Naive thymus-derived CD8-positive, alpha-beta T cell (primary cell): ENCODE measurements at regions not wholly inside any gene's neighbourhood (a gene's known extent, or its start where the extent isn't known, plus 50 kb on each side); places are given as distances from the start of the nearest gene placed in this dataset.

Experiments used
- ATAC-seq, 2 donors: fragments of 150-1000 bp; cut with Tn5 transposase in 1 of 2; sonication (Bioruptor Pico), chemical (Tn5 transposase) in 1 of 2; 1 replicate in 1 of 2; 2 replicates in 1 of 2; pipeline ENCODE4 v1.10.0; 2021; ENCODE audit warnings: mild to moderate bottlenecking in 2 of 2, moderate library complexity in 2 of 2
- POLR2A ChIA-PET: fragments of 350-600 bp; sonication (Branson Sonifier 250); formaldehyde crosslinking; loops from one replicate; lab custom pipeline; 2021; ENCODE audit warnings: antibody characterized with exemption; lab: Charles Lee
- DNase-seq, 10 donors: peaks; one replicate each; pipeline versions ENCODE4 v3.0.0 to v3.0.0-alpha.2; 2020 to 2022
- H3K27ac Mint-ChIP-seq, 10 donors: one replicate each; pipeline ENCODE4 v1.8.0; 2020 to 2022; ENCODE audit warnings: mild to moderate bottlenecking in 10 of 10, mixed read lengths in 10 of 10, moderate library complexity in 4 of 10, inconsistent platforms in 1 of 10
- H3K27me3 Mint-ChIP-seq, 5 donors: one replicate each; pipeline ENCODE4 v1.8.0; 2021 to 2022; ENCODE audit warnings: mixed read lengths in 5 of 5
- H3K36me3 Mint-ChIP-seq, 3 donors: one replicate each; pipeline ENCODE4 v1.8.0; 2020 to 2022; ENCODE audit warnings: mixed read lengths in 3 of 3, mild to moderate bottlenecking in 2 of 3, inconsistent platforms in 1 of 3
- H3K4me1 Mint-ChIP-seq, 4 donors: one replicate each; pipeline ENCODE4 v1.8.0; 2021 to 2022; ENCODE audit warnings: mixed read lengths in 4 of 4
- H3K4me3 Mint-ChIP-seq, 10 donors: one replicate each; pipeline ENCODE4 v1.8.0; 2020 to 2022; ENCODE audit warnings: mild to moderate bottlenecking in 10 of 10, mixed read lengths in 10 of 10, moderate library complexity in 6 of 10, inconsistent platforms in 1 of 10
- H3K9me3 Mint-ChIP-seq, 9 donors: one replicate each; pipeline ENCODE4 v1.8.0; 2020 to 2022; ENCODE audit warnings: mixed read lengths in 9 of 9, mild to moderate bottlenecking in 3 of 9, inconsistent platforms in 1 of 9, moderate library complexity in 1 of 9

GRCh38 chr14:36022765-36023410, 153.6 kb downstream of the PTCSC3 start:
- Mint-ChIP-seq H3K9me3 (peaks cover 0 to 2% (median 0%) of the 10 kb centered on the region in 9 donors), H3K4me1 (no peaks in the 10 kb centered on the region), H3K27ac (no peak overlapping the region), H3K36me3 (no peaks in the 10 kb centered on the region), H3K4me3 (no peak overlapping the region), H3K27me3 (peaks cover 3 to 12% (median 5%) of the 10 kb centered on the region in 5 donors)
- POLR2A ChIA-PET, result no interaction called here
- DNase-seq (no peak), ATAC-seq (no peak)

GRCh38 chr14:36021591-36022320, 154.8 kb downstream of the PTCSC3 start:
- peaks cover 0 to 2% (median 0%) of the 10 kb centered on the region in 9 donors for H3K9me3 Mint-ChIP-seq
- no peak for DNase-seq
- POLR2A ChIA-PET, result no interaction called here
- peaks cover 0 to 6% (median 0%) of the 10 kb centered on the region in 5 donors for H3K27me3 Mint-ChIP-seq
- no peak overlapping the region for H3K27ac Mint-ChIP-seq
- H3K36me3 Mint-ChIP-seq, result no peaks in the 10 kb centered on the region
- H3K4me3 Mint-ChIP-seq, result no peak overlapping the region
- no peak for ATAC-seq
- H3K4me1 Mint-ChIP-seq, result no peaks in the 10 kb centered on the region

GRCh38 chr14:36021030-36021422, 155.5 kb downstream of the PTCSC3 start:
- H3K27me3 Mint-ChIP-seq, result peaks cover 0 to 5% (median 0%) of the 10 kb centered on the region in 5 donors
- H3K9me3 Mint-ChIP-seq, result no peaks in the 10 kb centered on the region
- ATAC-seq (no peak), DNase-seq (no peak)
- no peak overlapping the region for H3K4me3 Mint-ChIP-seq
- H3K27ac Mint-ChIP-seq, result no peak overlapping the region
- no peaks in the 10 kb centered on the region for H3K36me3 Mint-ChIP-seq
- H3K4me1 Mint-ChIP-seq, result no peaks in the 10 kb centered on the region
- POLR2A ChIA-PET, result no interaction called here

GRCh38 chr14:36020120-36021029, 156.1 kb downstream of the PTCSC3 start:
- no peak for ATAC-seq
- H3K4me1 Mint-ChIP-seq, result no peaks in the 10 kb centered on the region
- POLR2A ChIA-PET, result no interaction called here
- peaks cover 0 to 5% (median 0%) of the 10 kb centered on the region in 5 donors for H3K27me3 Mint-ChIP-seq
- no peak overlapping the region for H3K27ac Mint-ChIP-seq
- DNase-seq, result no peak
- no peaks in the 10 kb centered on the region for H3K36me3 Mint-ChIP-seq
- no peaks in the 10 kb centered on the region for H3K9me3 Mint-ChIP-seq
- H3K4me3 Mint-ChIP-seq, result no peak overlapping the region

GRCh38 chr14:36019126-36019525, 157.4 kb downstream of the PTCSC3 start:
- Mint-ChIP-seq H3K27me3 (peaks cover 0 to 5% (median 0%) of the 10 kb centered on the region in 5 donors), H3K9me3 (no peaks in the 10 kb centered on the region), H3K27ac (no peak overlapping the region), H3K4me3 (no peak overlapping the region), H3K36me3 (no peaks in the 10 kb centered on the region), H3K4me1 (no peaks in the 10 kb centered on the region)
- DNase-seq (no peak), ATAC-seq (no peak)
- POLR2A ChIA-PET, result no interaction called here

GRCh38 chr14:36014236-36014635, 162.3 kb downstream of the PTCSC3 start:
- Mint-ChIP-seq H3K36me3 (no peaks in the 10 kb centered on the region), H3K4me3 (no peak overlapping the region), H3K4me1 (no peaks in the 10 kb centered on the region), H3K9me3 (no peaks in the 10 kb centered on the region), H3K27me3 (peaks cover 0 to 4% (median 0%) of the 10 kb centered on the region in 5 donors), H3K27ac (no peak overlapping the region)
- ATAC-seq, result no peak
- POLR2A ChIA-PET, result no interaction called here
- DNase-seq, result no peak

- H3K27ac Mint-ChIP-seq, result no peak overlapping the region
- ATAC-seq (no peak), DNase-seq (no peak)
- H3K9me3 Mint-ChIP-seq, result no peaks in the 10 kb centered on the region
- H3K27me3 Mint-ChIP-seq, result peaks cover 0 to 7% (median 2%) of the 10 kb centered on the region in 5 donors
- no peaks in the 10 kb centered on the region for H3K36me3 Mint-ChIP-seq
- H3K4me1 Mint-ChIP-seq, result no peaks in the 10 kb centered on the region
- H3K4me3 Mint-ChIP-seq, result no peak overlapping the region
- POLR2A ChIA-PET, result no interaction called here
Observed at GRCh38 chr14:36013483-36013882, 163.0 kb downstream of the PTCSC3 start.

GRCh38 chr14:36012621-36013020, 163.9 kb downstream of the PTCSC3 start:
- DNase-seq, result no peak
- POLR2A ChIA-PET, result no interaction called here
- ATAC-seq, result no peak
- no peak overlapping the region for H3K27ac Mint-ChIP-seq
- H3K36me3 Mint-ChIP-seq, result no peaks in the 10 kb centered on the region
- no peaks in the 10 kb centered on the region for H3K9me3 Mint-ChIP-seq
- no peaks in the 10 kb centered on the region for H3K4me1 Mint-ChIP-seq
- H3K27me3 Mint-ChIP-seq, result peaks cover 0 to 8% (median 5%) of the 10 kb centered on the region in 5 donors
- no peak overlapping the region for H3K4me3 Mint-ChIP-seq

GRCh38 chr14:36009643-36010042, 166.9 kb downstream of the PTCSC3 start:
- Mint-ChIP-seq H3K4me1 (no peaks in the 10 kb centered on the region), H3K4me3 (no peak overlapping the region), H3K9me3 (no peaks in the 10 kb centered on the region), H3K27ac (no peak overlapping the region), H3K36me3 (no peaks in the 10 kb centered on the region), H3K27me3 (peaks cover 0 to 16% (median 6%) of the 10 kb centered on the region in 5 donors)
- POLR2A ChIA-PET, result no interaction called here
- DNase-seq (no peak), ATAC-seq (no peak)

- no peaks in the 10 kb centered on the region for H3K9me3 Mint-ChIP-seq
- ATAC-seq (no peak), DNase-seq (no peak)
- no peaks in the 10 kb centered on the region for H3K36me3 Mint-ChIP-seq
- H3K27me3 Mint-ChIP-seq, result peaks cover 0 to 12% (median 4%) of the 10 kb centered on the region in 5 donors
- POLR2A ChIA-PET, result no interaction called here
- no peak overlapping the region for H3K4me3 Mint-ChIP-seq
- no peak overlapping the region for H3K27ac Mint-ChIP-seq
- H3K4me1 Mint-ChIP-seq, result no peaks in the 10 kb centered on the region
Observed at GRCh38 chr14:36006623-36007022, 169.9 kb downstream of the PTCSC3 start.

- H3K27ac Mint-ChIP-seq, result no peak overlapping the region
- no peak for ATAC-seq
- no peaks in the 10 kb centered on the region for H3K4me1 Mint-ChIP-seq
- no peak overlapping the region for H3K4me3 Mint-ChIP-seq
- no peaks in the 10 kb centered on the region for H3K36me3 Mint-ChIP-seq
- no peak for DNase-seq
- peaks cover 0 to 12% (median 4%) of the 10 kb centered on the region in 5 donors for H3K27me3 Mint-ChIP-seq
- POLR2A ChIA-PET, result no interaction called here
- no peaks in the 10 kb centered on the region for H3K9me3 Mint-ChIP-seq
Observed at GRCh38 chr14:36005670-36006069, 170.9 kb downstream of the PTCSC3 start.

GRCh38 chr14:36001936-36002335, 174.6 kb downstream of the PTCSC3 start:
- Mint-ChIP-seq H3K27ac (no peak overlapping the region), H3K9me3 (no peaks in the 10 kb centered on the region), H3K4me1 (no peaks in the 10 kb centered on the region), H3K4me3 (no peak overlapping the region), H3K27me3 (peaks cover 0 to 7% (median 3%) of the 10 kb centered on the region in 5 donors), H3K36me3 (no peaks in the 10 kb centered on the region)
- ATAC-seq, result no peak
- DNase-seq, result no peak
- POLR2A ChIA-PET, result no interaction called here

GRCh38 chr14:35999294-35999693, 173.2 kb downstream of the BRMS1L start:
- DNase-seq, result no peak
- Mint-ChIP-seq H3K4me3 (no peak overlapping the region), H3K4me1 (no peaks in the 10 kb centered on the region), H3K9me3 (no peaks in the 10 kb centered on the region), H3K27ac (no peak overlapping the region), H3K27me3 (peaks cover 0 to 3% (median 1%) of the 10 kb centered on the region in 5 donors), H3K36me3 (no peaks in the 10 kb centered on the region)
- POLR2A ChIA-PET, result no interaction called here
- ATAC-seq, result no peak
